NCI-H2081 (cell line): ENCODE measurements at regions not wholly inside any gene's neighbourhood (a gene's known extent, or its start where the extent isn't known, plus 50 kb on each side); places are given as distances from the start of the nearest gene placed in this dataset.

ENCODE experiments used
- DNase-seq, 2 experiments: peaks; one replicate each; lab custom pipeline; 2025; lab: John Stamatoyannopoulos, UW

GRCh38 chr1:98382986-98383740 lies 278.4 kb upstream of the SNX7 start:
- DNase-seq, result no peak

GRCh38 chr1:98382586-98382985 lies 278.9 kb upstream of the SNX7 start:
- no peak for DNase-seq

GRCh38 chr1:98374098-98374497 lies 287.4 kb upstream of the SNX7 start:
- DNase-seq, result no peak

- no peak for DNase-seq
Observed at GRCh38 chr1:98373056-98373455, 288.5 kb upstream of the SNX7 start.

- DNase-seq, result peak in 1 of 2 experiments; percentile 16
Observed at GRCh38 chr1:98371764-98372163, 289.8 kb upstream of the SNX7 start.

- DNase-seq, result no peak
Observed at GRCh38 chr1:98369463-98369862, 292.1 kb upstream of the SNX7 start.

- DNase-seq, result no peak
Observed at GRCh38 chr1:98368995-98369394, 292.5 kb upstream of the SNX7 start.

GRCh38 chr1:98367426-98367825 lies 294.1 kb upstream of the SNX7 start:
- DNase-seq, result no peak

GRCh38 chr1:98366343-98366742 lies 295.2 kb upstream of the SNX7 start:
- no peak for DNase-seq

- no peak for DNase-seq
Observed at GRCh38 chr1:98364544-98364943, 297.0 kb upstream of the SNX7 start.

GRCh38 chr1:98360864-98361263 lies 300.7 kb upstream of the SNX7 start:
- DNase-seq, result no peak

GRCh38 chr1:98355656-98356383 lies 305.7 kb upstream of the SNX7 start:
- no peak for DNase-seq

- DNase-seq, result no peak
Observed at GRCh38 chr1:98352378-98352777, 309.1 kb upstream of the SNX7 start.

- no peak for DNase-seq
Observed at GRCh38 chr1:98351561-98351960, 310.0 kb upstream of the SNX7 start.

- DNase-seq, result no peak
Observed at GRCh38 chr1:98345417-98345816, 316.1 kb upstream of the SNX7 start.

- DNase-seq, result no peak
Observed at GRCh38 chr1:98344731-98345130, 316.8 kb upstream of the SNX7 start.

GRCh38 chr1:98342566-98342965 lies 319.0 kb upstream of the SNX7 start:
- no peak for DNase-seq

GRCh38 chr1:98340511-98340910 lies 321.0 kb upstream of the SNX7 start:
- no peak for DNase-seq

- no peak for DNase-seq
Observed at GRCh38 chr1:98336472-98337083, 324.9 kb upstream of the SNX7 start.

GRCh38 chr1:98333936-98334335 lies 327.6 kb upstream of the SNX7 start:
- DNase-seq, result no peak

GRCh38 chr1:98333406-98333805 lies 328.1 kb upstream of the SNX7 start:
- no peak for DNase-seq

GRCh38 chr1:98331718-98332311 lies 329.7 kb upstream of the SNX7 start:
- DNase-seq, result no peak

- DNase-seq, result peak in 1 of 2 experiments; percentile 4
Observed at GRCh38 chr1:98331243-98331642, 330.3 kb upstream of the SNX7 start.
